ENCODE measurements at regions not wholly inside any gene's neighbourhood (a gene's known extent, or its start where the extent isn't known, plus 50 kb on each side); places are given as distances from the start of the nearest gene placed in this dataset.

GRCh38 chr13:19088416-19088815 is 93.2 kb downstream of the TUBA3C start:
- Histone ChIP-seq H3K27me3 (ENCODE audit: insufficient read depth, low read length) (no peaks in the 10 kb centered on the region), H2AFZ (ENCODE audit: low read length) (no peak overlapping the region), H3K4me3 (ENCODE audit: low read depth, low read length, poor library complexity, severe bottlenecking) (no peak overlapping the region), H3K27ac (ENCODE audit: low read depth, low read length, poor library complexity, severe bottlenecking) (no peak overlapping the region), H3F3A (ENCODE audit: insufficient read depth, low read length) (no peaks in the 10 kb centered on the region), H3K9ac (ENCODE audit: low read length) (no peak overlapping the region), H4K20me1 (ENCODE audit: insufficient read depth, low read length) (no peaks in the 10 kb centered on the region), H3K4me2 (ENCODE audit: low read length) (no peak overlapping the region), H3K9me3 (ENCODE audit: low read length) (no peaks in the 10 kb centered on the region), H3K36me3 (ENCODE audit: insufficient read depth, low read length) (no peaks in the 10 kb centered on the region), H3K4me1 (ENCODE audit: insufficient read depth, low read length, severe bottlenecking) (no peaks in the 10 kb centered on the region), H3K79me2 (ENCODE audit: insufficient read depth, low read length) (no peaks in the 10 kb centered on the region), H3K9me2 (ENCODE audit: low read depth, low read length) (no peaks in the 10 kb centered on the region)
- TF ChIP-seq EZH2 (IDR thresholded peaks at IDR 0.05; ENCODE audit: borderline replicate concordance, low read length) (no peak), CTCF (IDR thresholded peaks at IDR 0.05; ENCODE audit: low read length) (no peak)

GRCh38 chr13:19085876-19086275 is 95.7 kb downstream of the TUBA3C start:
- Histone ChIP-seq H3K4me3 (ENCODE audit: low read depth, low read length, poor library complexity, severe bottlenecking) (no peak overlapping the region), H3K4me1 (ENCODE audit: insufficient read depth, low read length, severe bottlenecking) (no peaks in the 10 kb centered on the region), H3K27ac (ENCODE audit: low read depth, low read length, poor library complexity, severe bottlenecking) (no peak overlapping the region), H2AFZ (ENCODE audit: low read length) (no peak overlapping the region), H3K9ac (ENCODE audit: low read length) (no peak overlapping the region), H3K79me2 (ENCODE audit: insufficient read depth, low read length) (no peaks in the 10 kb centered on the region), H3K36me3 (ENCODE audit: insufficient read depth, low read length) (no peaks in the 10 kb centered on the region), H3F3A (ENCODE audit: insufficient read depth, low read length) (no peaks in the 10 kb centered on the region), H4K20me1 (ENCODE audit: insufficient read depth, low read length) (no peaks in the 10 kb centered on the region), H3K27me3 (ENCODE audit: insufficient read depth, low read length) (no peaks in the 10 kb centered on the region), H3K4me2 (ENCODE audit: low read length) (no peak overlapping the region), H3K9me3 (ENCODE audit: low read length) (no peaks in the 10 kb centered on the region), H3K9me2 (ENCODE audit: low read depth, low read length) (no peaks in the 10 kb centered on the region)
- no peak for TF ChIP-seq EZH2 (IDR thresholded peaks at IDR 0.05; ENCODE audit: borderline replicate concordance, low read length)
- no peak for TF ChIP-seq CTCF (IDR thresholded peaks at IDR 0.05; ENCODE audit: low read length)

- Histone ChIP-seq H3K9me2 (ENCODE audit: low read depth, low read length) (no peaks in the 10 kb centered on the region), H4K20me1 (ENCODE audit: insufficient read depth, low read length) (no peaks in the 10 kb centered on the region), H2AFZ (ENCODE audit: low read length) (no peak overlapping the region), H3K4me2 (ENCODE audit: low read length) (no peak overlapping the region), H3K4me1 (ENCODE audit: insufficient read depth, low read length, severe bottlenecking) (no peaks in the 10 kb centered on the region), H3K9me3 (ENCODE audit: low read length) (no peaks in the 10 kb centered on the region), H3K9ac (ENCODE audit: low read length) (no peak overlapping the region), H3K27ac (ENCODE audit: low read depth, low read length, poor library complexity, severe bottlenecking) (no peak overlapping the region), H3K4me3 (ENCODE audit: low read depth, low read length, poor library complexity, severe bottlenecking) (no peak overlapping the region), H3F3A (ENCODE audit: insufficient read depth, low read length) (no peaks in the 10 kb centered on the region), H3K36me3 (ENCODE audit: insufficient read depth, low read length) (no peaks in the 10 kb centered on the region), H3K79me2 (ENCODE audit: insufficient read depth, low read length) (no peaks in the 10 kb centered on the region), H3K27me3 (ENCODE audit: insufficient read depth, low read length) (no peaks in the 10 kb centered on the region)
- no peak for TF ChIP-seq CTCF (IDR thresholded peaks at IDR 0.05; ENCODE audit: low read length)
- no peak for TF ChIP-seq EZH2 (IDR thresholded peaks at IDR 0.05; ENCODE audit: borderline replicate concordance, low read length)
Measured at GRCh38 chr13:19085258-19085657, 96.4 kb downstream of the TUBA3C start.
